ENCODE measurements at regions not wholly inside any gene's neighbourhood (a gene's known extent, or its start where the extent isn't known, plus 50 kb on each side); places are given as distances from the start of the nearest gene placed in this dataset.
A peak's percentile ranks its signal among the peaks of the same experiment; 100 is the strongest.

GRCh38 chr3:159439346-159439745 lies 549.3 kb upstream of the IL12A start:
- Histone ChIP-seq H3K27me3 (ENCODE audit: control insufficient read depth, insufficient read depth, low read length) (no peaks in the 10 kb centered on the region), H3K79me2 (no peaks in the 10 kb centered on the region), H3K4me3 (ENCODE audit: low read depth, low read length) (no peak overlapping the region), H3K9me3 (ENCODE audit: control insufficient read depth, low read length) (no peaks in the 10 kb centered on the region), H3K27ac (no peak overlapping the region), H3K4me2 (ENCODE audit: low read length) (no peak overlapping the region), H3K4me1 (no peaks in the 10 kb centered on the region), H2AFZ (no peak overlapping the region), H3K9ac (peak overlapping the region; percentile 15), H3K36me3 (ENCODE audit: control insufficient read depth, insufficient read depth, low read length) (no peaks in the 10 kb centered on the region)
- TF ChIP-seq CTCF (IDR thresholded peaks at IDR 0.05) = no peak

GRCh38 chr3:159441279-159441678 lies 547.4 kb upstream of the IL12A start:
- no peaks in the 10 kb centered on the region for H3K36me3 ChIP-seq (ENCODE audit: control insufficient read depth, insufficient read depth, low read length)
- no peaks in the 10 kb centered on the region for H3K4me1 ChIP-seq
- H3K79me2 ChIP-seq = no peaks in the 10 kb centered on the region
- H2AFZ ChIP-seq = no peak overlapping the region
- H3K4me3 ChIP-seq (ENCODE audit: low read depth, low read length) = no peak overlapping the region
- no peak overlapping the region for H3K4me2 ChIP-seq (ENCODE audit: low read length)
- TF ChIP-seq CTCF (IDR thresholded peaks at IDR 0.05) = no peak
- no peaks in the 10 kb centered on the region for H3K9me3 ChIP-seq (ENCODE audit: control insufficient read depth, low read length)
- H3K9ac ChIP-seq = no peak overlapping the region
- no peaks in the 10 kb centered on the region for H3K27me3 ChIP-seq (ENCODE audit: control insufficient read depth, insufficient read depth, low read length)
- no peak overlapping the region for H3K27ac ChIP-seq

GRCh38 chr3:159443266-159443665 lies 545.4 kb upstream of the IL12A start:
- H3K79me2 ChIP-seq = no peaks in the 10 kb centered on the region
- H3K9me3 ChIP-seq (ENCODE audit: control insufficient read depth, low read length) = no peaks in the 10 kb centered on the region
- no peaks in the 10 kb centered on the region for H3K27me3 ChIP-seq (ENCODE audit: control insufficient read depth, insufficient read depth, low read length)
- no peaks in the 10 kb centered on the region for H3K36me3 ChIP-seq (ENCODE audit: control insufficient read depth, insufficient read depth, low read length)
- no peak overlapping the region for H2AFZ ChIP-seq
- no peak overlapping the region for H3K9ac ChIP-seq
- H3K4me2 ChIP-seq (ENCODE audit: low read length) = no peak overlapping the region
- no peak for TF ChIP-seq CTCF (IDR thresholded peaks at IDR 0.05)
- H3K4me3 ChIP-seq (ENCODE audit: low read depth, low read length) = no peak overlapping the region
- H3K4me1 ChIP-seq = no peaks in the 10 kb centered on the region
- no peak overlapping the region for H3K27ac ChIP-seq

- H3K27me3 ChIP-seq (ENCODE audit: control insufficient read depth, insufficient read depth, low read length) = no peaks in the 10 kb centered on the region
- no peak overlapping the region for H3K4me2 ChIP-seq (ENCODE audit: low read length)
- no peaks in the 10 kb centered on the region for H3K9me3 ChIP-seq (ENCODE audit: control insufficient read depth, low read length)
- H3K79me2 ChIP-seq = no peaks in the 10 kb centered on the region
- TF ChIP-seq CTCF (IDR thresholded peaks at IDR 0.05) = no peak
- H3K27ac ChIP-seq = no peak overlapping the region
- no peak overlapping the region for H2AFZ ChIP-seq
- H3K9ac ChIP-seq = no peak overlapping the region
- no peak overlapping the region for H3K4me3 ChIP-seq (ENCODE audit: low read depth, low read length)
- H3K4me1 ChIP-seq = no peaks in the 10 kb centered on the region
- H3K36me3 ChIP-seq (ENCODE audit: control insufficient read depth, insufficient read depth, low read length) = no peaks in the 10 kb centered on the region
Observed at GRCh38 chr3:159447841-159448240, 540.8 kb upstream of the IL12A start.

GRCh38 chr3:159448902-159449301 lies 539.7 kb upstream of the IL12A start:
- Histone ChIP-seq H3K4me2 (ENCODE audit: low read length) (no peak overlapping the region), H3K27ac (no peak overlapping the region), H3K9me3 (ENCODE audit: control insufficient read depth, low read length) (no peaks in the 10 kb centered on the region), H3K4me1 (no peaks in the 10 kb centered on the region), H3K27me3 (ENCODE audit: control insufficient read depth, insufficient read depth, low read length) (no peaks in the 10 kb centered on the region), H3K79me2 (no peaks in the 10 kb centered on the region), H2AFZ (no peak overlapping the region), H3K9ac (no peak overlapping the region), H3K36me3 (ENCODE audit: control insufficient read depth, insufficient read depth, low read length) (no peaks in the 10 kb centered on the region), H3K4me3 (ENCODE audit: low read depth, low read length) (no peak overlapping the region)
- TF ChIP-seq CTCF (IDR thresholded peaks at IDR 0.05) = no peak

Measured in parathyroid adenoma (tissue), 2 donors.